ENCODE measurements at regions not wholly inside any gene's neighbourhood (a gene's known extent, or its start where the extent isn't known, plus 50 kb on each side); places are given as distances from the start of the nearest gene placed in this dataset.

DNA sequence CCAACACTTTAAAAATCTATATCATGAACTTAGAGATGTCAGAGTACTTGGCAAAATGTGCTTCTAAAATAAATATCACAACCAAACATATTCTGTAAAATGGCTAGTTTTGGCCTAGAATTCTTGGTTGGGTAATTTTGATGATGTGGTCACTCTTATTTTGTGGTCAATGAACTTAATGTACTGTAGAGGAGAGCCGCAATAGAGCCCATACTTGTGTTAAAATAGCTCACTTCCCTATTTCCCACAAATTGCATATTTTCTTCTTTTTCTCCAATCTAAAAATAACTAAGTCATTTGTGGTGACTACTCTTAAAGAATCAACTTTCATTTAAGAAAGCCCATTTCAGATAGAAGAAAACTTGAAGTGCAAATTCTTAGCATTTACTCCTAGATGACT lies 619.4 kb downstream of the CCER1 start:
- TF ChIP-seq EZH2phosphoT487 (IDR thresholded peaks at IDR 0.05; ENCODE audit: low read depth): no peak
- TF ChIP-seq, protein P1, sequence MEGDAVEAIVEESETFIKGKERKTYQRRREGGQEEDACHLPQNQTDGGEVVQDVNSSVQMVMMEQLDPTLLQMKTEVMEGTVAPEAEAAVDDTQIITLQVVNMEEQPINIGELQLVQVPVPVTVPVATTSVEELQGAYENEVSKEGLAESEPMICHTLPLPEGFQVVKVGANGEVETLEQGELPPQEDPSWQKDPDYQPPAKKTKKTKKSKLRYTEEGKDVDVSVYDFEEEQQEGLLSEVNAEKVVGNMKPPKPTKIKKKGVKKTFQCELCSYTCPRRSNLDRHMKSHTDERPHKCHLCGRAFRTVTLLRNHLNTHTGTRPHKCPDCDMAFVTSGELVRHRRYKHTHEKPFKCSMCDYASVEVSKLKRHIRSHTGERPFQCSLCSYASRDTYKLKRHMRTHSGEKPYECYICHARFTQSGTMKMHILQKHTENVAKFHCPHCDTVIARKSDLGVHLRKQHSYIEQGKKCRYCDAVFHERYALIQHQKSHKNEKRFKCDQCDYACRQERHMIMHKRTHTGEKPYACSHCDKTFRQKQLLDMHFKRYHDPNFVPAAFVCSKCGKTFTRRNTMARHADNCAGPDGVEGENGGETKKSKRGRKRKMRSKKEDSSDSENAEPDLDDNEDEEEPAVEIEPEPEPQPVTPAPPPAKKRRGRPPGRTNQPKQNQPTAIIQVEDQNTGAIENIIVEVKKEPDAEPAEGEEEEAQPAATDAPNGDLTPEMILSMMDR (IDR thresholded peaks at IDR 0.05; ENCODE audit: low read depth, low read length): no peak
